HEK293T (cell line): ENCODE measurements at regions not wholly inside any gene's neighbourhood (a gene's known extent, or its start where the extent isn't known, plus 50 kb on each side); places are given as distances from the start of the nearest gene placed in this dataset.

Experiments
- L3MBTL2 ChIP-seq: fragments of 450-650 bp; conservative IDR thresholded peaks from 2 replicates; pipeline ENCODE4 v1.6.1; 2016; ENCODE audit warnings: mild to moderate bottlenecking
- TF ChIP-seq, protein P1 (sequence below): fragments of 450-650 bp; IDR thresholded peaks from 2 replicates; pipeline ENCODE4 v1.6.1; 2016

DNA sequence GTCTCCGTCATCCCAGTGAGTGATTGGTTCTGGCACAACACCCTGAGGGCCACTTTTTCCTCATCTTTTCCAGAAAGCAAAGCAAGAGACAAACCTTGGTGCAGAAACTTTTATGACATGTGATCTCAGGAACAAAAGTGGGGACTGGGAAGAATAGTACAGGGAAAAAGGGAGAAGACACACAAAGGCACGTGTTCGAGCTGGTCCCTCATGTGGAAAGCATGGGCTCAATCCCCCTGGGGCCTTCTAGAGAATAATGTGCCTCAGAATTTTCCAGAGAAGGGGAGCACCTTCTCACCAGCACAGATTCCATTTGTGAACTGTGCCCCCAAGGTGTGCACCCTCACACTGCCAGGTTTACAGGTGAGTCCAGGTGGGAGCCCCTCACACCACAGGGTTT lies 312.6 kb downstream of the FBXO15 start:
- TF ChIP-seq, protein P1, sequence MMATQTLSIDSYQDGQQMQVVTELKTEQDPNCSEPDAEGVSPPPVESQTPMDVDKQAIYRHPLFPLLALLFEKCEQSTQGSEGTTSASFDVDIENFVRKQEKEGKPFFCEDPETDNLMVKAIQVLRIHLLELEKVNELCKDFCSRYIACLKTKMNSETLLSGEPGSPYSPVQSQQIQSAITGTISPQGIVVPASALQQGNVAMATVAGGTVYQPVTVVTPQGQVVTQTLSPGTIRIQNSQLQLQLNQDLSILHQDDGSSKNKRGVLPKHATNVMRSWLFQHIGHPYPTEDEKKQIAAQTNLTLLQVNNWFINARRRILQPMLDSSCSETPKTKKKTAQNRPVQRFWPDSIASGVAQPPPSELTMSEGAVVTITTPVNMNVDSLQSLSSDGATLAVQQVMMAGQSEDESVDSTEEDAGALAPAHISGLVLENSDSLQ, result no peak
- TF ChIP-seq L3MBTL2, result no peak
